GM19438 (cell line): ENCODE measurements at regions not wholly inside any gene's neighbourhood (a gene's known extent, or its start where the extent isn't known, plus 50 kb on each side); places are given as distances from the start of the nearest gene placed in this dataset.
"Not testable (repeated sequence)": the region's sequence is repeated elsewhere in the genome, so short reads cannot be mapped to it uniquely, and the experiment has no call there.

Source experiments
- ATAC-seq: cut with Tn5 transposase; IDR thresholded peaks from one replicate; pipeline ENCODE4 v1.9.1; 2021; ENCODE audit warnings: low read depth; ENCODE audit not compliant: unreplicated experiment

DNA sequence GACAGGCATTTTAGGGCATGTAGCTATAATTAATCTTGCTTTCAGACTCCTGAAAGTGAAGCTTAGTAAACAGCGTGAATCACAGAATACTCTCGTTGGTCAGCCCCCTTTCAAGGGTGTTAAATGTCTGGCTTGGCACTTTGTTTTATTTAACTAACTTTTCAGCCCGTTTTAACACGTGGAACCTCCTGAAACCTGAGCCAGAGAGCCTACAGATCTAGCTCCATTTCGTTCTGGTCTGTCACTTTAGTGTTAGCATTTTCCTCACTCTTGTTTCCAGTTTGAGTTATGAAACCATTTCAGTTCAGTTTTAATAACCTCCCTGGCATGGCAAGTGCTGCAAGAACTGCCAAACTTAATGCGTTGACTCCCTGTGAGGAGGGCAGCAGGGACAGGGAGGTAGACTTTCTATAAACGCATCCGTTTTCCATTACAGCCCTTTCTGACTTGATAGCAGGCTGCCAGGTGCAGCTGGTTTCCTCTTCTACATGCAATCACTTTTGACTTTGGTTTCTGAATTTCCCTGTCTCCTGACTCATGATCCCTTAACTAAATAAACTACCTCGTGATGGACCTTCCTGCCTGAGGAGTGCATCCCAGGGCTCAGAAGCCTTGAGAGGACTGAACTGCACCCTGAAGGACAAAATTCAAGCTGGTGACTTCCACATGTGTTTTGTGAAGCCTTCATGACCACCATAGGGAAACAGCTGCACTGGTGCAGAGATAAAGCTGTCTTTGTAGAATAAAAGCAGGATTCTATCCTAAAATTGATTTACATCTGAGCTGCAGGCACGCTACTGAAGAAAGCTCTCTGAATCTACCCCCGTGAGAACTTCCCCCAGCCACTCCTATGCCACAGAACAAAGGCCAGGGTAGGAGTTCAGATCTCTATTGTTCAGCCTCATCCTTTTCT, 192.6 kb downstream of the DLEU7 start:
- no peak for ATAC-seq

DNA sequence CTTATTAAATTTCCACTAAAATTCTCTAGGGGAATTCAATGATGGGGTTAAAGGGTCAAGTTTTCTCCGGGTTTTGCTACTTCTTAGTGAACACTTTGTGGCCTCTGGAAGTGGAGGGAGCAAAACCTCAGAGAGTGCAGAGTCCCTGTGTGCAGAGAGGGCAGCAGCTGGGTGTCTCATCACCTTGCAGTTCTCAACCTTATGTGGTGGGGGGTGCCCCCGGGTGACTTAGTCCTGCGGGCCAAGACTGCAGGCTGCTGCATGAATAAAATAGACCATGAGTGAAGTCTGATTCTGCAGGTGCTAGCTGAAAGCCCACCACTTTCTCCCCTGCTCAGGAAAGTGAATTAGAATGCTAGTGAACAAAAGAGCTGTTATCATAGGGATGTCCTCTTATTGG, 191.6 kb downstream of the DLEU7 start:
- no peak for ATAC-seq

DNA sequence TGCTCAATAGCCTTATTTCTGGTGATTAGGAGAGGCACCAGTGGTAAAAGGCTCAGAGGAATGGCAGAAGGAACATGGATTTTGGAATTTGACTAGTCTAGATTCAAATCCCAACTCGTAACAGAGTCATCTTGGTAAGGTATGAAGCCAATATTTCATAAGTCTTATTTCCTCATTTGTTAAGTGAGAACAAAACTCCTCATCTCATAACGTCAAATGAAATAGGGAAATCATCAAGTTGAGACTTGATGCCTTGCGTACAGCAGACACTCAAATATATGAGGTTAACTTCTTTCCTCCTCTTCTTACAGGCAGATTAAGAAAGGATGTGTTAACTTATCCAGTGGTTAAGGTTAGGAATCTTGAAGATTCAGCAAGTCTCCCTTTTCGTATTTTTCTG, 189.2 kb downstream of the DLEU7 start:
- no peak for ATAC-seq

- not testable (repeated sequence) for ATAC-seq
These were observed 181.6 kb downstream of the DLEU7 start for GRCh38 chr13:50661881-50662280.

DNA sequence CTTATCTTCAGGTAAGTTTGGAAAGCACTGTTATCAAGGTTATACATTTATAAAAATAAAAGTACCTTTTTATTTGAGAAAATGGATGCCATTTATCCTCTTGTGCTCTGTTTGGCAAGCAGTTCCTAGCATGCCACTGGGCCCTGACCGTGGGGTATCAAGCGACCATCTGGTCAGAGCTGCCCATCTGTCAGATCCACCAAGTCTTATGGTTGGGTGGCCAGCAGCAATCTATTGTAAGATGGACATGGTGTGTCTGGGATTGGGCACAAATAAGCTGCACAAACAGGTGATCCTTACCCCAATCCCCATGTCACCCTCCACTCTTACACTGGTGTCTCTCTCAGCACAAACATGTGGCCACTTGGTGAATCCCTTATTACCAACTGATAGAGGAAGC, 178.5 kb downstream of the DLEU7 start:
- no peak for ATAC-seq

DNA sequence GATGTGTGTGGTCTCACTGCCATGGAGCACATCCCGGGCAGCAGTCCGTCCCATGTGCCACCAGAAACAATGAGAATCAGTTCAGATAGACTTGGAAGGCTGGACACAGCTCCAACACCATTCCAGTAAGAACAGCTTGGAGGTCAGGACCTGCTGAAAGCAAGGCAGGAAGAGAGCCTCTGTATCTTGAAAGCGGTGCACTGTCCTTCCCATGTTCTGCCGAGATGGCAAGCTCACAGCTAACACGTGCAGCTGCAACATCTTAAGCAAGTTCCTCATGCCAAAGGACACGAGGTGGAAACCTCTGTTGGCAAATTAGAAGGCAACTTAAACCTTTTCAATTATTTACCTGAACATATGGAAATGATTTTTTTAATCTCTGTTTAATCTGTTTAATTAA, 175.4 kb downstream of the DLEU7 start:
- ATAC-seq, result no peak

- ATAC-seq, result no peak
These were observed 174.7 kb downstream of the DLEU7 start for GRCh38 chr13:50668691-50669271.

DNA sequence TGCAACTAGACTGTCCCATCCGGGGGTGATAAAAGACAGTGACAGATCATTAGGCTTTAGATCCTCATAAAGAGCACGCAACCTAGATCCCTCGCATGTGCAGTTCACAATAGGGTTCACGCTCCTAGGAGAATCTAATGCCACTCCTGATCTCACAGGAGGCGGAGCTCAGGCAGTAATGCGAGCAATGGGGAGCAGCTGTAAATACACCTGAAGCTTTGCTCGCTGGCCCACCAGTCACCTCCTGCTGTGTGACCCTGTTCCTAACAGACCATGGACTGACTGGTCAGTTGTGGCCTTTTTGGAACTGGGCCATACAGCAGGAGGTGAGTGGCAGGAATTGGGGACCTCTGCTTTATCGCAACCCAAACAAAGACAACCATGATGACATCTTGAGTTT, 173.2 kb downstream of the DLEU7 start:
- no peak for ATAC-seq

DNA sequence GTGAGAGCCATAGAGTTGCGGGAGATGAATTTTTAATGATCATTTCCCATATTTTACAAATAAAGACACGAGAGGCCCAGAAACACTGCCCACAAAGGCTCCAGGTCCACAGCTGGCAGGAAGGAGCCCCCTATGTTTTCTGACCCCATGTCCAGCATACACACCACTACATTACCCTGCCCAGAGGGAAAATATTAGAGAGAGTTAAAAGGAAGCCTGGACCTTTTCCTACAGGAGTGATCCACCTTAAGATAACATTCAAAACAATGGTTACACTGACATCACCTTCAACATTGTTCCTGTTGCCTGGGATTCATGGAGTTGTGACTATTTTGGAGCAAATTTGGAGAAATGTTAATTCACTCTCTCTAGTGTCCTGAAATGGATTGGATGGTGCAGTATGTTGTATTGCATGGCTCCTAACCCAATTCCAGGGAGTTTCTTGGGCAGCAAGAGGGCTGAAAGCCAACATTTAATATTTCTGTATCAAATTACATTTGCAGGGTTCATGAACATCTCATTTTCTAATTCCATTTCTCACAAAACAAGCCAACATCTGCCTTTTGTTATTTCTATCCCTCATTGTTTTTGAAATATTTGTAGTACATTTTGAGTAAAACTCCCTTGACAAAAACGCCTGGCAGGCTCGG, 172.5 kb downstream of the DLEU7 start:
- no peak for ATAC-seq

- ATAC-seq, result no peak
These were observed 172.0 kb downstream of the DLEU7 start for GRCh38 chr13:50671497-50671850.

- ATAC-seq, result no peak
These were observed 171.5 kb downstream of the DLEU7 start for GRCh38 chr13:50672025-50672424.

DNA sequence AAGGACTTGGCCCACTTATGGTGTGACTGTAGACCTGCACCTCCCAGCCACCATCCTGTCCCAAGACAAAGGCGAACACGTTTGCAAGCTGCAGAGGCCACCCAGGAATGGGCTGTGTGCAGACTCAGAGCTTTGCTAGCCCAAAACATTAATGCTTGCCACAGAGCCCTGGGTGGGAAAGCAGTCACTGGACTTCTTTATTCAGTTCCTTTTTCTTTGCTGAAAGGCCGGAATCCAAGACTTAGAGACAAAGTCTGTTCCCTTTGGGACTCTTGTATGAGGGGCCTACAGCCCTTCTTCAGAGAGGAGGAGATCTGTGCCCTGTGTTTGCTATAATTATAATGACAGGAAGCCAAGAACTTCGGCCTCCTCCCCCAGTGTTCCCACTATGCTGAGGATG, 167.8 kb downstream of the DLEU7 start:
- no peak for ATAC-seq

DNA sequence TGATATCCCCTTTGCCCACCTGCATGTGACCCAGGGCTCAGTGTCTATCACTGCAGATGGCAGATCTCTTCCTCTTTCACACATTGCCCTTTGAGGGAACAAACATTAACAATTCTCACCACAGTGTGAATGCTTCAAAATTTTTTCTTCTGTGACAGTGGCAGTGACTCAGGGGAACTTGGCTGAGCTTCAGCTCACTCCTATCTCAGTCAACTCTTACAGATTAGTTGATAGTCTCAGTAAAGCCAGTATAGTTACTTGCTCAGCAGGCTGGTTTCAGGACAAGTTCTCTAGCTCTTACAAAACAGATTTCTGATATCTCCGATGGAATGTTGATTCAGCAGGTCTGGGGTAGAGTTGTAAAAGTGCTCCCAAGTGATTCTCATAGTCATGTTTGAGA, 166.9 kb downstream of the DLEU7 start:
- no peak for ATAC-seq

DNA sequence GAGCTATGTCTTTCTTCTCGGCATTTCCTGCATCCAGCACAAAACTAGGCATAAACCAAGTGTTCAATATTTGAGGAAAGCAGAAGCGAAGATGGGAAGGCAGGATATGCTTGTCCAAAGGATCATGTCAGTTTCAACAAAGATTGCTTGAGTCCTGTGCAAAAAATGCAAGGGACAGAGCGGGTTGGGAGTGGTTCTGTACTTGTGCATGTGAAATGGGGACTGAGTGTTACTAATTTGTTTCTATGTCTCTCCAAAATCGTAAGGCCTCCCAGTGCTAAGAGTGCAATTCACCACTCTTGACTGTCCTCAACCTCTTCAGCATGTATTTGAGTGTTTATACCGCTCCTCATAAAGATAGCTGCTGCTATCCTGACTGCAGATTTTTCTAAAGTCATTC, 166.2 kb downstream of the DLEU7 start:
- ATAC-seq, result no peak

GRCh38 chr13:50677687-50678463, 165.6 kb downstream of the DLEU7 start:
- ATAC-seq, result no peak

DNA sequence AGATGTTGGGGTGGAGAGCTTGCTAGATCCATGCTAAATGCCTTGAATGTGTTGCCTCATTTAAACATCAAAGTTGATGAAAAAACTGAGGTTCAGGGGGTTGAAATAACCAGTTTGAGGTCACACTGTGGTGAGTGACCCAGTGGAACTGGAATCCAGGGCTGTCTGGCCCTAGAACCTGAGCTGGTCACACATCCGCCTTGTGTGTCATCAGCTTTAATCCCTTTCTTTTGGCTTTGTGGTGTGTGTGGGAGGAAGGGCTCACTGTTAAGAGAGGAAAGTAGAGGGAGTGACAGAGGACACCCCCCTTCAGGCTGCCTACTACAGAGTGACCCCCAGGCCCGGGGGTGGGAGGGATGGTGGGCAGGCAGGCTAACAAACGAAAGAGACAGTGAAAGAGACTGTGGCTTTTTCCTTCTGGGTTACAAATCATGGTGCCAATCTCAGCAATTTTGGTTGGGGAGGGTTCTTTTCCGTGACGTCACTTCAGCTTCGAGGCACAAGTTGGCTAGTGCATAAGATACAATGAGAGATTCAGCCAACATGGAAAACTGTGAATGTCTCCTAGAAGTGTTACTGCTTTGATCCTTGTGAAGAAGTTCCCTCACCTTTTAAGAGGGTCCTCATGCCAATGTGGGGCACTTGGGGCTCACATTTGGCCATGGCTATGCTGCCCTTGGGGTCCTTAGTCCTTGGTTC, 164.9 kb downstream of the DLEU7 start:
- ATAC-seq, result no peak

DNA sequence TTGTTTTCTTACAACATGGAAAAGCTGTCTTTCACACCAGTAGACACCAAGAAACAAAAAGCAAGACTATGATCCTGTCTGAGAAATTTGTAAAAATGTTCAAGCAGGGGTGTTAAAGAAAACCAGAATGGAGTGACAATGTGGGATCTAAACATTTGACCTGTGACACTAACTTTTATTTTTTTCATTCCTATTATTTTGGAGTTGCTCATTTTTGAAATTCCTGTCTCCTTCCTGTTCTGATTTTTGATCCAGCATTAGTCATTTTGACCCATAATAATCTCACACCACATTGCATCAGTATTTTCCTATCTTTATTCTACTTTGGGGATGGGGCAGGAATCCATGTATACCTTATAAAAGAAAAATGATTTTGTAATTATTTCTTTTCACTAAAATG, 164.2 kb downstream of the DLEU7 start:
- ATAC-seq, result no peak

GRCh38 chr13:50682002-50682401, 161.5 kb downstream of the DLEU7 start:
- no peak for ATAC-seq

- no peak for ATAC-seq
These were observed 160.5 kb downstream of the DLEU7 start for GRCh38 chr13:50682966-50683365.

GRCh38 chr13:50684366-50684765, 159.1 kb downstream of the DLEU7 start:
- ATAC-seq, result no peak
